GM20000 (cell line): ENCODE measurements at regions not wholly inside any gene's neighbourhood (a gene's known extent, or its start where the extent isn't known, plus 50 kb on each side); places are given as distances from the start of the nearest gene placed in this dataset.

Experiments used
- DNase-seq: peaks from one replicate; pipeline ENCODE4 v3.0.0; 2012; ENCODE audit warnings: low spot score
- TF ChIP-seq, protein P1 (sequence below): IDR thresholded peaks from 2 replicates; pipeline ENCODE4 v1.5.1; 2012; ENCODE audit warnings: mild to moderate bottlenecking, control low read depth; ENCODE audit errors: extremely low read depth, missing control alignments

DNA sequence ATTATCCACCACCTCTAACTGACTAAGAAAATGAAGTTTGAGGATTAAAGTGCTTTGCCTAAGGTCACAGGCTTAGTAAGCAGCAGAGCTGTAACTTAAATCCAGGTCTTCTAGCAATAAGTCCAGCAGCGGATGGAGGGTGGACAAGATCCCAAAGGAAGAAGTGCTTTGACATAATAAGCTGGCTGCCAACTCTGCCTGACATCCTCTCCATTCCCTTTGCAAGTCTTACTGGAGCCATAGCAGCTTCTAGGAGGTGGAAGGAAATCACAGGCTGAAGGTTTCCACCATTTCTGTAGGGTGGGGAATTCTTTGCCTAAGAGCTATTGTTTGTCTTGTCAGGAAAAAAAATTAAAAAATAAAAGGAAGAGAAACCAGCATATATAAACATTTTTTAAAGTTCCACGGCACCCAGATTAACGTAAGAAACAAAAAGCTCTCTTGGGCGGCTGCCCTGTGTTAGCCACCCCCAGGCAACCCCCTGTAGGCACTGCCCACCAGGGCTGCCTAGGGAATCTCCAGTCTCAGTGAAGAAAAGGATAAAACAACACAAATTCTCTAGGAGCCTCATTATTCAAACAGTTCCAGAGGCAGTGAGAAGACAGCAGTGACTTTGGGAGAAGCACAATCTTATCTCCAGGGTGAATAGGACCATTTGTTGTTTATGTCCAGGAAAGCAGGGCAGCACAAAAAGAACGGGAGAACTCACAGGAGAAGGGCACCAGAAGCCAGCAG is 380.8 kb upstream of the CADM1 start:
- TF ChIP-seq, protein P1, sequence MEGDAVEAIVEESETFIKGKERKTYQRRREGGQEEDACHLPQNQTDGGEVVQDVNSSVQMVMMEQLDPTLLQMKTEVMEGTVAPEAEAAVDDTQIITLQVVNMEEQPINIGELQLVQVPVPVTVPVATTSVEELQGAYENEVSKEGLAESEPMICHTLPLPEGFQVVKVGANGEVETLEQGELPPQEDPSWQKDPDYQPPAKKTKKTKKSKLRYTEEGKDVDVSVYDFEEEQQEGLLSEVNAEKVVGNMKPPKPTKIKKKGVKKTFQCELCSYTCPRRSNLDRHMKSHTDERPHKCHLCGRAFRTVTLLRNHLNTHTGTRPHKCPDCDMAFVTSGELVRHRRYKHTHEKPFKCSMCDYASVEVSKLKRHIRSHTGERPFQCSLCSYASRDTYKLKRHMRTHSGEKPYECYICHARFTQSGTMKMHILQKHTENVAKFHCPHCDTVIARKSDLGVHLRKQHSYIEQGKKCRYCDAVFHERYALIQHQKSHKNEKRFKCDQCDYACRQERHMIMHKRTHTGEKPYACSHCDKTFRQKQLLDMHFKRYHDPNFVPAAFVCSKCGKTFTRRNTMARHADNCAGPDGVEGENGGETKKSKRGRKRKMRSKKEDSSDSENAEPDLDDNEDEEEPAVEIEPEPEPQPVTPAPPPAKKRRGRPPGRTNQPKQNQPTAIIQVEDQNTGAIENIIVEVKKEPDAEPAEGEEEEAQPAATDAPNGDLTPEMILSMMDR, result no peak
- DNase-seq, result no peak

DNA sequence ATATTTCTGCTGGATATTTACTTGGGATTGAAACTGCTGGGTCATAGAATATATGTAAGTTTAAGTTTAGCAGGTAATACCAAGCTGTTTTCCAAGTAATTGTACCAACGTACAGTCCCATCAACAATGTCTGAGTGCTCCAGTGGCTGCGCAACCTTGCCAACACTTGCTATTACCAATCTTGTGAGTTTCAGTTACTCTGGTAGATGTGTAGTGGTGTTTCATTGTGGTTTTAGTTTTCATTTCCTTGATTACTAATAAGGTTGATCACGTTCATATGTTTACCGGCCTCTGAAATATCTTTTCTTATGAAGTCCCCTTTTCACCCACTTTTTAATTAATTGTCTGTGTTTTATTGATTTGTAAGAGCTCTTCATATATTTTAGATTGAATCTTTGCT is 370.6 kb upstream of the CADM1 start:
- TF ChIP-seq, protein P1, result no peak
- DNase-seq, result no peak

- TF ChIP-seq, protein P1, result no peak
- DNase-seq, result no peak
These were observed 369.6 kb upstream of the CADM1 start for GRCh38 chr11:115873813-115874212.

DNA sequence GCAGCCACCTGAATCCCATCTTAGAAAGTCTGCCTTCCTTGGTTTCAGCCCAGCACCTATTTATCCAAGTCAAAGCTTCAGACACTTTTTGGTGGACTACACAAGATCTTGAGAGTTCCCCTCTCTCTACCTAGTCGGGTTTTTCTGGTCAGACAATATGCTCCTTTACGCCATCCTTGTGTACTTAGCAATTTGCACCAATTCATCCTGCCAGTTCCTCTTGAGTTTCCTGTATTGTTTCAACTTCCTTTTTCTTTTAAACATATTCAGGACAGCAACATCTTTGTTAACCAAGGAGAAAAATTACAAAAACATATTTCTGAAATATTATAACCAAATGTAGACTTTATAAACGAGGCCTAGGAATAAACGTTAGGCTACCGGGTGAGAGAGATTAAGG is 368.2 kb upstream of the CADM1 start:
- no peak for DNase-seq
- TF ChIP-seq, protein P1, result no peak

DNA sequence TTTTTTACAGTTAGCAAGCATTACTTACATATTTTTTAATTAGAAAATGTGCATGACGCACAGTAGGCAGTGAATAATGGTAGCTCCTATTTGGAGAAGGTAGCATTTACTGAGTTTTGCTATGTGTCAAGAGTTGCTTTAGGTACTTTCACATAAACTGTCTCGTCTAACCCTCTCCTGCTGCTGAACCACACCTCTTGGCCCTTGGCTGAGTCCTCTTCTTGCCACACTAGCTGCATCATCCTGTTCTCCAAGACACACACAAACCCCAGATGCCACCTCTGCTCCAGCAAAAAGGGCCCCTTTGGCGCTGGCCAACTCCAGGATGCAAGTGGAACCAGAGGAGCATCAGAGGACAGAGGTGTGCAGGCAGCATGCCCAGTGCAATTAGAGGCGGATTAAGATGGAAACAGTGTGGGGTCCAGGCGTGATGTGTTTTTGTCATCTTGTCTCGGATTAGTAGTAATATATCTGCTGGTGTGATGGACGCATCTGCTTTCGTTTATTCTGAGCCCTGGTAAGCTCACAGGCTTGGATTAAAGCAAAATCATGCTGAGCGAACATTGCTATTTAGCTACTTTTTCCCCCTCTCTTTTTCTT is 367.0 kb upstream of the CADM1 start:
- no peak for DNase-seq
- TF ChIP-seq, protein P1, result no peak

GRCh38 chr11:115869780-115870431 is 365.7 kb upstream of the CADM1 start:
- peak; percentile 58 for DNase-seq

More at GRCh38 chr11:115869780-115870431, 365.7 kb upstream of the CADM1 start:
- TF ChIP-seq, protein P1, result peak; percentile 77
